HG03378 (cell line): ENCODE measurements at regions not wholly inside any gene's neighbourhood (a gene's known extent, or its start where the extent isn't known, plus 50 kb on each side); places are given as distances from the start of the nearest gene placed in this dataset.
"Not testable (repeated sequence)": the region's sequence is repeated elsewhere in the genome, so short reads cannot be mapped to it uniquely, and the experiment has no call there.

ENCODE experiments used
- ATAC-seq: cut with Tn5 transposase; IDR thresholded peaks from one replicate; pipeline ENCODE4 v1.9.1; 2021; ENCODE audit warnings: mild to moderate bottlenecking, moderate library complexity; ENCODE audit not compliant: unreplicated experiment

DNA sequence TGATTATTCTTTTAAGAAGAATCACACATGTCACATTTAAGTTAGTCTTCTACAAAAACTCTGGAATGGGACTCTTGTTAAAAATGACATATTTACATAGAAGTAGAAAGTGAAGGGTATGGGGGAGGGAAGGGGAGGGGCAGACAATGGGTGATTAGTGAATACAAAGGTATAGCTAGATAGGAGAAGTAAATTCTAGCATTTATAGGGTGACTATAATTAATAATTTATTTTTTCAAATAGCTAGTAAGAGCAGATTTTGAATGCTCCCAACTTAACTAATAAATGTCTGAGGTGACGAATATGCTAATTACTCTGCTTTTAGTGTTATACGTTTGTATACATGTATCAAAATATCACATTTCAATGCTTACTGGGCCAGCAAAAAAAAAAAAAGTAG lies 59.4 kb downstream of the BLTP3B start:
- ATAC-seq = no peak

DNA sequence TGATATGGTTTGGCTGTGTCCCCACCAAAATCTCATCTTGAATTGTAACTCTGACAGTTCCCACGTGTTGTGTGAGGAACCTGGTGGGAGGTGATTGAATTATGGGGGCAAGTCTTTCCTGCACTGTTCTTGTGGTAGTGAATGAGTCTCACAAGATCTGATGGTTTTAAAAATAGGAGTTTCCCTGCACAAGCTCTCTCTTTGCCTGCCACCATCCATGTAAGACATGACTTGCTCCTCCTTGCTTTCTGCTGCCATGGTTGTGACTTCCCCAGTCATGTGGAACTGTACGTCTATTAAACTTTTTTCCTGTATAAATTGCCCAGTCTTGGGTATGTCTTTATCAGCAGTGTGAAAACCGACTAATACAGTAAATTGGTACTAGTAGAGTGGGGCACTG lies 63.9 kb downstream of the BLTP3B start:
- ATAC-seq = not testable (repeated sequence)

DNA sequence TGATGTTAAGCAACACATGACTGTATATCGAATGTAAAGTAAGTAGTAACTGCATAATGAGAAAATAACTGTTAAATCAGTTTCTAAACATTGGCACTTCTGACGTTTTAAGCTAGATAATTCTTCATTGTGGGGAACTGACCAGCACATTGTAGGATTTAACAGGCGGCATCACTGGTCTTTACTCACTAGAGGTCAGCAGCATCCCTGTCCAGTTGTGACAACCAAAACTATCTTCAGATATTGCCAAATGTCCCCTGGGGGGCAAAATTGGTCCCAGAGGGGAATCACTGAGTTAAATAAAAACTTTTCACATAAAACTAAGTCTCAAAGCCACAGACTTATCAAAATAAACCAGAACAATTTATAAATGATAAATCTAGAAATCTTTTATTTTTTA lies 65.3 kb downstream of the BLTP3B start:
- ATAC-seq = no peak

DNA sequence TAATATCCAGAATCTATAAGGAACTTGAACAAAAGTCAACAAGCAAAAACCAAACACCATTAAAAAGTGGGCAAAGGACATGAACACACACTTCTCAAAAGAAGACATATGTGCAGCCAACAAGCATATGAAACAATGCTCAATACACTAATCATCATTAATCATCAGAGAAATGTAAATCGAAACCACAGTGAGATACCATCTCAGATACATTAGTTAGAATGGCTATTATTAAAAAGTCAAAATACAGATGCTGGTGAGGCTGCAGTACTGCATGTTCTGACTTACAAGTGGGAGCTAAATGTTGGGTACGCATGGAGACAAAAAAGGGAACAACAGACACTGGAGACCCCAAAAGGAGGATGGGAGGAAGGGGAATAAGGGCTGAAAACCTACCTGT lies 67.1 kb downstream of the BLTP3B start:
- ATAC-seq = no peak

DNA sequence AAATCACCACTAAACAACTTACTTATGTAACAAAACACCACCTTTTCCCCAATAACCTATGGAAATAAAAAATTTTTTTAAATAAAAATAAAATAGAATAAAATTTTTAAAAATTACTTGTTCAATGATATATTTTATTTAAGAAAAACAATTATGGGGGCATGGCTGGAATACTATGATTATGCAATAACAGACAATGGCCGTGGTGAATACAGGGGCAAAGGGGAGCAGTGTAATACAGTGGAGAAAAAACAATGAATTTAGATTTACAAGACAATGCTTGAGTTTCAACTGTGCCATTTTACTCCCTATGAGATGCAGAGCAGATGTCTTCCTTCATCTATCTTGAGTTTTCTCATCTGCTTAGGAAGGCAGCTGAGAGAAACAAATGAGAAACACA lies 72.9 kb downstream of the BLTP3B start:
- ATAC-seq = no peak

- ATAC-seq = no peak
Observed at GRCh38 chr12:100068305-100068704, 74.4 kb downstream of the BLTP3B start.

- no peak for ATAC-seq
Observed at GRCh38 chr12:100061814-100062213, 77.1 kb upstream of the ANKS1B start.

DNA sequence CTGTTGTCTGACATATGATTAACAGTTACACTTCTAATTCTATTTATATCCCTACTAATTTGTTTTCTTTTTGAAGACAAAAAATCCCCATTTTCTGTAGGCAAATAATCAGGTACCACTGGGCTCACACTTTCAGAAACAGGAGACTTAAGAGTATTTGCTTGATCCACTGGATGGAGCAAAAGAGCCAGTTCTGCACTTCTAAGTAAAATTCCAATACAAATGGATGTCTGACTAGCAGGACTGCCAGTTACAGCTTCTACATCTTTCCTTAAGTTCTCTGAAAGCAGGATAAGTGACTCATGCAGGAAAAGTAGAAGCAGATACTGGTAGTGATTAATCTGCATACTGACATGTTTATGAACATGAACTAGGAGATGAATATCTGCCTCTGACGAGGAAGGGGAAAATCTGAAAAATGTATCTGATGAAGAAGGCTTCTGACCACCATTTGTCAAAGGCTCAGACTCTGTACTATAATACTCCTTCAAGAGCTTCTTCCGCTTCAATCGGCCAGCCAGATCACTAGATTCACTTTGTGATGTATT lies 73.8 kb upstream of the ANKS1B start:
- ATAC-seq = peak; percentile 56

DNA sequence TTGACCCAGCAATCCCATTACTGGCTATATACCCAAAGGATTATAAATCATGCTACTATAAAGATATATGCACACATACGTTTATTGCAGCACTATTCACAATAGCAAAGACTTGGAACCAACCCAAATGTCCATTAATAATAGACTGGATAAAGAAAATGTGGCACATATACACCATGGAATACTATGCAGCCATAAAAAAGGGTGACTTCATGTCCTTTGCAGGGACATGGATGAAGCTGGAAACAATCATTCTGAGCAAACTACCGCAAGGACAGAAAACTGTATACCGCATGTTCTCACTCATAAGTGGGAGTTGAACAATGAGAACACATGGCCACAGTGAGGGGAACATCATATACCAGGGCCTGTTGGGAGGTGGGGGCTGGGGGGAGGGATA lies 61.5 kb upstream of the ANKS1B start:
- ATAC-seq = not testable (repeated sequence)

DNA sequence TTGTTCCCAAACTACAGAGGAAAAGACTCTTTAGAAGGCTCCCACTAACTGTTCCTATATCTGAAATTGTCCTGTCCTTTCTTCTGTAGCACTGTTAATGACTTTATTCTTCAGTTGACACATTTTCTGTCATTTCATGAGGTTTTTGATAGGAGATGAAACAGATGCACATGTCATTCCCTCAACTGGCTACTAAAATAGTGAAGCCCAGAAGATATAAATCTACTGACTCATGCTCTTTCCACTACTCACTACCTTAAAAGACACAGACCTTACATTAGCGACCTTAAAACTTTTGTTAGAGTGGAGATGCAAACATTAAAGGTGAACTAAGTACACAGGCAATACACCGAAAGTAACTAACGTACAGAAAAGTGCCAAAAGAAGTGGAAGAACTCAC lies 59.5 kb upstream of the ANKS1B start:
- ATAC-seq = no peak

DNA sequence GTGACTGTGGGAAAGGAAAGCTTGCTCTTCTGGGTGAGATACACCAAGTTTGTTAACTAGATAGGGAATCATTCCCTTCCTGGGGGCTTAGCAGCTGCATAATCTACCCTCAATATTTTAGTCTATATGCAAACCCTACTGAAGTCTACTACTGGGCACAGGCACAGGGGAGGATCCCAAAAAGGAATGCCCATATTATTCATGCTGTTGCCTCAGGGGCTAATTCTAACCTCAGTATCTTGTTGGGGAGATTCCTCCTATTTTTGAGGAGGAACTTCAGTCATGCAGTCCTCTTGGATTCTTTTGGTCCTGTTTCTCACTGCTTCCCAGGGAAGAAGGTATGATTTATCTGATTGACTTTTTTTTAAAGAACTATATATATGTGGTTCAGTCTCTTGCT lies 58.9 kb upstream of the ANKS1B start:
- no peak for ATAC-seq
